Activated CD8-positive, alpha-beta memory T cell treated with anti-CD3 and anti-CD28 coated beads for 36 hours (primary cell): ENCODE measurements at regions not wholly inside any gene's neighbourhood (a gene's known extent, or its start where the extent isn't known, plus 50 kb on each side); places are given as distances from the start of the nearest gene placed in this dataset.

Experiments used
- CTCF ChIA-PET: fragments of 350-600 bp; sonication (Branson Sonifier 250); formaldehyde crosslinking; loops from one replicate; lab custom pipeline; 2021; ENCODE audit warnings: antibody characterized with exemption; lab: Charles Lee
- POLR2A ChIA-PET: fragments of 350-600 bp; sonication (Branson Sonifier 250); formaldehyde crosslinking; loops from one replicate; lab custom pipeline; 2021; ENCODE audit warnings: antibody characterized with exemption; lab: Charles Lee

DNA sequence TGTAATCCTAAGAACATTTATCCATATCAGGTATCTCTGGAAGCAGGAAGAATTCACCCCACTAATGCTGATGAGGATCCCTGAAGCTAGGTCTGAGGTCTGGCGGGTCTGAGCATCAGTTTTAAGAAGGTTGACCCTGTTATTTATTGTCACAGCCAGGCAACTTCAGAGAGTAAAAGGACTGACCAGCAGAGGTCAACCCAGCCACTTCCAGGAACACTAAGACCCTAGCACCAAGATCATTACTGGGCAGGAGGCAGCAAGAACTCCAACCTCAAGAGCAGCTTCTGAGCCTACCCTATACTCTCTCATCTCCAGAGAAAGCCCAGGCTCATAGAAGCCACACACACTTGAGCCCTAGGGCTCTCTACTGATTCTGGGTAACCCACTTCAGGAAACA, 901.4 kb downstream of the DCDC2C start:
- ChIA-PET CTCF (no interaction called here), POLR2A (no interaction called here)

DNA sequence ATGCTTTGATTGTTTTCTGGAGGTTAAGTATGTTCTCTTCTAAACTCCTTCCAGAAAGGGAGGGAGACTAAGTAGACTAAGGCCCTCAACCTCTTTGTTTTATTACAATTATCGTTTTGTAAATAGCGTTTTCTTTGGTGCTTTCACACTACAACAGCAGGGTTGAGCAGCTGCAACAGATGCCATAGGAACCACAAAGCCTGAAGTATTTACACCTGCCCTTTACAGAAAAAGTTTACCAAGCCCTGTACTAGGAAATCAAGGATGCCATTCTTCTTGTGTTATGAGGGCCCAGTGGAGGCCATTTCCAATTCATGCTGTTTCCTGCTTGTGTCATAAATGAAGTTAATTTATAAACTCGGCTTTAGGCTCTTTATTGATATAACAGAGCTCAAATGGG, 914.8 kb downstream of the DCDC2C start:
- ChIA-PET POLR2A (no interaction called here), CTCF (no interaction called here)

DNA sequence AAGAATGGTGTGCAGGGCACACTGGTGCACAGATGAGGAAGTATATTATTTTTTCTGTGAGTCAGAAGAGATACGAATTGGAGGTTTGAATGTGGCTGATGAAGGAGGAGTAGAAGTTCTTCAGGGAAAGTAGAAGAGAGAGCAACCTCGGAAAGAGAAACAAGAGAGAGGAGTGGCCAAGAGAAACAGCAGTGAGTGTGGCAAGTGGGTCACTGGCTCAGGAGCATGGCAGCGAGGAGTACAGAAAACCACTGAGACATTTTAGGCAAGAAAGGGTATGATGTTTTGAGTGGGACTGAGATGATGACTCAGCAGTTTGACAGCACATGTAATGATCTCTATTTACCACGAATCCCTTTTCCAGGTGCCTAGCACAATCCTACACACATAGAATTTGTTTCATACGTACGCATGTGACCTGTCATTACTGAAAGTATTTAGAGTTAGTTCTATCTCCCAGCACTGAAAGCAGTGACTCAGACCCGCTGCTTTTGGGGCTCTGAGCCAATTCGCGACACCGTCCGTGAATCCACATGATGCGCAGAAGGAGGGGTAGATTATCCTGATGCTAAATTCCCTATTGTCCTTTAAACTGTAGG, 915.4 kb downstream of the DCDC2C start:
- CTCF ChIA-PET = no interaction called here
- POLR2A ChIA-PET = no interaction called here

DNA sequence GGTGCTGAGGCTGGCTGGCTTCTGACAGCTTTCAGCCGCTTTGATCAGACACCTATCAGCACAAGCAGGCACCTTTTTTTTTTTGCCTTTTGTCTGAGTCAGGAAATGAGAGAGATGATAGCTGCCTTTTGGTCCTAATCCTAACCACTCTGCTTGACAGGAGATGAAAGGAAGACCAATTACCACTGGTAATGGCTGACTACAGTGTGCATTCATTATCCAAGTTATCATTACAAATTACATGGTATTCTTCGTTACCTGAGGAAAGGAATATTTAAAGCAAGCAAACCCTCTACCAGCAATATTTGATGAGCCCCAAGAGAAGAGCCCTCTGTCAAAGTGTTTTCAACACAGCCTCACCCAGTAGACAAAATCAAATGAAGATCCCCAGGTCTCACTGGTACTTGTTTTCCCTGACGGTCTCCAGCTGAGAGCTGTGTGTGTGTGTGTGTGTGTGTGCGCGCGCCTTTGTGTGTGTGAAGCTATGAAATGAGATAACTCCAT, 925.7 kb downstream of the DCDC2C start:
- ChIA-PET POLR2A (no interaction called here), CTCF (no interaction called here)

DNA sequence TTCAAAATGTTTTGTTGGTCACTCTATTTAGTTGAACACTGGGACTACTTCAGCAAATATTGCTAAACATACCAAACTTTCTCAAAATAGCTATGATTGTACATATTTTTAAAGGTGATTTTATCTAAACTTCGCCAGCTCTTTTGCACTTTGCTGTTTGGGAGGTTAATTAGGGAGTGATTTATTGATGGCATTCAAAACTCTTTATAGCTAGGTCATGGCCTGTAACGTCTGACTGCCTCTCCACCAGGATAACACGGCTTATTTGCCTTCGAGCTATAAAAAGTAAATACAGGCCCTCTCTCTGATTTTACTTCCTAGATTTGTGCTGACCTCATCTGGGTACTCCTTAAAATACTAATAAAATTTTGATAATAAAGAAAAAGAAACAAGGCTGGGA, 931.9 kb downstream of the DCDC2C start:
- ChIA-PET CTCF (no interaction called here), POLR2A (no interaction called here)

DNA sequence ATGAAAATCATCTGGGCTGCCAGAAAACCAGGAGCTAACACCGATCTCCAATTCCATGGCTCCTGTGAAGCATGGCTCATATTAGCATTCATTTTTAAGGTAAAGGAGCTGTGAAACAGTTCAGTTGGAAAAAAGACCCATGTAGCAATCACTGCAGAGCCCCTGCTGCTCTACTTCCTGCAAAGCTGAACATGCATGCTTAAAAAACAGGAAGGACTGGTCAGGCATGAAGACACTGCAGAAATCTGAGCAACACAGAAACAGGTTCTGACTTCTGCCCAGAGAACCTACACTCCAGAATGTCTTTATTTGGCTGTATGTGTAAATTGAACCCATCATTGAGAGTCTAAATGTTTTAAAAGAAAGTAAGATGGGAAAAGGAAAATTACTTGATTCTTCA, 950.6 kb downstream of the DCDC2C start:
- POLR2A ChIA-PET = no interaction called here

DNA sequence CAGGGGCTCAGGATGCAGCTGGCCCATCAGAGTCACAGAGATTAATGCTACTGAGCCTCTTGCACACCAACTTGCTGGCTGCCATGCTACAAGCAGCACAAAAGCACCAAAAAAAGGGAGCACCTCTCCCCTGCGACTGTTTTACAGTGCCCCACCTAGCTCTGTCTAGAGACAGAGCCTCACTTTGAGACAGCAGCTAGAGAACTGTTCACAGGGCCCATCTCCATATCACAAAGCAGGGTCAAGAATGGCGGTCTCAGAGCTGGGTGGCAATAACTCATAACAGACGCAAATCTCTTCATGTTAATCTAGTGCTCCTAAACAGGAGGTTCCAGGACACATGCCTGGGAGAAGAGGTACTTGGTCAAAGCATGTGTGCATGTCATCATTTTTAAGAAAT, 953.0 kb downstream of the DCDC2C start:
- CTCF ChIA-PET = no interaction called here
- POLR2A ChIA-PET = no interaction called here

More for the DNA sequence above, 950.6 kb downstream of the DCDC2C start:
- CTCF ChIA-PET = no interaction called here

DNA sequence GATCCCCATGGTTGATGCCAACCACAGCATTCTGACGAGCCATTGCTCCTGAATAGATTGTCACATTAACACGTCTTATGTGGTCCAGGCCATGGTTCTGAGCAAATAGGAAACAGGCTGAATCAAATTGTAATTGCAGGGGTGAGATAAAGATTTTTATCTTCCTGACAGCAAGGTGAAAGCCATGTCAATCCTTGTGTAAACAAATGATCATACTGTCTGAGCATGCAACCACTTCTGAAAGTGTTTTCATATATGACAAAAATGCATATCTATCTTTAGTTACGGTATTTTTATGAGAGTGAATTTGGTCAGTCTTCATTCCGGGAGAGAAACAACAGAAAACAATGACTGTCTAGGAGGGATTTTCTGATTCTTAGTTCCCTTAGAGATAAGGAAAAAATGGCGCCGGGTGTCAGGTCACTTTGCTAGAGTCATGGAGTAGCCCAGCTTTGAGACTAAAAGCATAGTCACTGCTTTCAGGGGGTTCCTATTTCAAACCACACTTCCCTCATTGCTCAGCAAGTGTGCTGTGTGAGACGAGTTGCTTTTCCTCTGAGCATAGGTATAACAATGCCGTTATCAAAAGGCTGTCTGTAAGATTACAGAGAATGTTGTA, 958.9 kb downstream of the DCDC2C start:
- ChIA-PET POLR2A (no interaction called here), CTCF (no interaction called here)

DNA sequence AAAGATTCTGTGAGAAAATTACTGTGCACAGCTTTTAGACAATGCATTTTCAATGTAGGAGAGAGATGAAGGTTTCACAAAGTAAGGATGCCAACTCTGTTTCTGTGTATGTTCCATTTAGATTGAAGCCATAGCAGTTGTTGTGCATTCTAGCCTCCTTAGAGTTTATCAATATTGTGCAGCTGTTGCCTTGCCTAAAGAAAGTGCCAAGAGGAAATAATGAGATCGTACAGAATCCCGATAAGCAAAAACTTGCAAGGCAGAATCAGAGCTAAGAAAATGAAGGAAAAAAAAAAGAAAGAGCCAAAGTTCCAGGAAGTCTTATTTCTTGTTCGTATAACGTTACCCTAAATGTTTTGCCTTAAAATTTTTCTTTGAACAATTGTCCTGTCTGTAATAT, 965.0 kb downstream of the DCDC2C start:
- CTCF ChIA-PET = no interaction called here
- POLR2A ChIA-PET = no interaction called here

DNA sequence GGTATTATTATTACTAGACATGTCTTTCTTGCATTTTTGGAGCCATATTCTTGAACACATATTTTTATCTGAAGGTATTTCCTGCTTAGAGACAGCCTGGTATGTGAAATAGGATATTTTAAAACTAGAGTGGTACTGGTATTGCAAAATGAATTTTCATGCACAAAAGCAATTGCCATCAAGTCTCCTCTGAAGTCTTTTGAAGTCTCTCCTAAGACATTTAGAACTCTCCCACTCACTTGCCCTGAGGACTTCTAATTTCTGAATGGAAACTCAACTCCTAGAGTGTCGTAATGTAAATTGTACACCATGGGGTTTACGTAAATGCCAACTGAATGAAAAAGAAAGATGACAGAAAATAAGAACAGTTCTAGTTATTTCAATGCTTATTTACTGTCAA, 967.0 kb downstream of the DCDC2C start:
- ChIA-PET CTCF (no interaction called here), POLR2A (no interaction called here)

DNA sequence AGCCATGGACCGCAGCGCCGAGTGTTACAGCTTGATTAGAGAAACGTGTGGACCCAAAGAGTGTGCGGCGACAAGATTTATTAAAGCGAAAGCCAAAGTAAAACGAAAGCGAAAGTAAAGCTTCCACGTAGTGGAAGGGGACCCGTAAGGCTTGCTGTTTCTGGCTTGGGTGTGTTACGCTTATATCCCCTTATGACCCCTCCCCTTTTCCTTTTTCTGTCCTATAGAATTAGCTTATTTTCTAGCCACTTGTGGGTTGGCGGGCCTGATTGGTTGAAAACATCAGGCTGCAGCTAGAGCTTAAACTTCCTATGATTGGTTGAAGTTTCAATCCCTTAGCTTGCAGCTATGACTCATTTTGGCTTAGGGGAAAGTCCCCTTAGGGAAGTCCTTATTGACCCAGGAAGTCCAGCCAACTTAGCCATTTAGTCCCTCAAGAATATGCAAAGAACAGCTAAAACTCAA, 969.7 kb downstream of the DCDC2C start:
- ChIA-PET POLR2A (no interaction called here), CTCF (no interaction called here)

DNA sequence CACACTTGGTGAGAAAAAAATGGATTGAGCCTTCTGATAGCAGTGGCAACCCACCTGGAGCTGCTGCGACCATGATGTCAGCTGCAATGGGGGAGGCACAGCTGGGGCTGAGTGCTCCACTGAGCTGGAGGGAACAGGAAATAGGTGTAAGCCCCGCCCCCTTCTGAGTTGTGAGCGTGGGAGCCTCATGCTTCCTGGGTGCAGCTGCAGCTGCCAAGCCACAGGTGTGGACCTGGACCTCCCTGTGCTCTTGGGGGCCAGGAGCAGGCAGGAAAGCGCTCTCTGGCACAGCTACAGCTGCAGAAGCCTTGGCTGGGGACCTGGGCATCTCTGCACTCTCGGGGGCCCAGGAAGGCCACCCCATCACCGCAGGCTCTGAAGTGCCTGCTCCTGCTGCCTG, 970.6 kb downstream of the DCDC2C start:
- CTCF ChIA-PET = no interaction called here
- POLR2A ChIA-PET = no interaction called here

DNA sequence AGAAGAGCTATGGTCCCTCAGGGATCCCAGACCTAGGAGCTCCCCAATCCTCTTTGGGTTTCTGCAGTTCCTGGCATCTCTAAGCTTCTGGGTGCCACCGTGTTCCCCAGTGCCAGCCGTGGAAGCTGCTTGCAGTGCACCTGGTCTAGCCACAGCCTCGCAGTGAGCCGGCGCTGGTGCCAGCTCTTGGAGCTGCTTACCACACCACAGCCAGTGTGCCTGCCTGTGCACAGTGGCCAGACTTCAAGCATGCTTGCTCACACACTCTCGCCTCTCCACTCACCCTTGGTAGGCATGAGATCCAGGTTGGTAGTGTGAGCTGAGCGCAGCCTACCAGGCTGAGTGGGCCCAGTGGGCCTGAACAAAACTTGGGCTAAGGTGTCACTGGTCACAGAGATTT, 971.9 kb downstream of the DCDC2C start:
- POLR2A ChIA-PET = no interaction called here
- CTCF ChIA-PET = no interaction called here

DNA sequence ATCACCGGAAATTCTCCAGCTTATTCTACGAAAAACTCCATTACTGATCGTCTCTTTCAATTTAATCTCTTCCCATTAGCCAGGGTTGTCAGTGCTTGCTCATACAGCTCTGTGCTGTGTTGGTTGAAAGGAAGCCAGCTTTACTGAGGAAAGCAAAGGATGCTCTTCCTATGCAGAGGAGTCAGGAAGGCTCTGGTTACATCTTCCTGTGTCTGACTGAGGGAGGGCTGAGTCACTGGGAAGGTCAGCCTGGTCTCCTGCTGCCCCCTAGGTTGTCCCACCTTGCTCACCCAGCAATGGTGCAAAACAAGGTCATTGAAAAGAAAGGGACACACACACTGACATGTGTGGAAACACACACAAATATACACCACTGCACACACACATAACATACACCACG, 975.6 kb downstream of the DCDC2C start:
- ChIA-PET CTCF (no interaction called here), POLR2A (no interaction called here)

DNA sequence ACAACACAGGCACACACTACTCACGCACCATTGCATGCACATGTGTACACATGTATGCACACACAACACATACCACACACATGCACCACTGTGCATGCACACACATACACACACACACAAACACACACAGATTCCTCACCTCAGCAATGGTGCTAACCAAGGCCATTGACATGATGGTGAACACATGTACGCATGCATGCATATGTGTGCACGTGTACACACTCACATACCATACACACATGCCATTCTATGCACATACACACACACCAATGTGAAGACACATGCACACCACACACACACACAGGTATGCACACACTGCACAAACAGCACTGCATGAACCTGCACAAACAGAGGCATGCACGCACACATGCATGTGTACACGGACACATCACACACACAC, 976.0 kb downstream of the DCDC2C start:
- CTCF ChIA-PET = no interaction called here
- POLR2A ChIA-PET = no interaction called here

DNA sequence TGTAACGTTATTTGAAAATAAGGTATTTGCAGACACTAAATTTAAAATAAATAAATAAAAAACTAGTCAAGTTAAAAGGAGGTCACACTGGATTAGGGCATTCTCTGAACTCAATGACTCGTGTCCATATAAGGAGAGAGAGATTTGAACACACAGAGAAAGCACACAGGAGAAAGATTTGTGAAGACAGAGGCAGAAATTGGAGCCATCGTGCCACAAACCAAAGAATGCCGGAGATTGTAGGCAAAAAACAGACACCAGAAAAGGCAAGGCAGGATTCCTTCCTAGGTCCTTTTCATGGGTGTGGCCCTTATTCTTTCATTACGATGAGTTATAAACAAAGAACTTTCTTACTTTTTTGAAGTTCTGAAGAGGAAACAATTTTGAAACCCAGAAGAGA, 981.5 kb downstream of the DCDC2C start:
- POLR2A ChIA-PET = no interaction called here
- CTCF ChIA-PET = no interaction called here

DNA sequence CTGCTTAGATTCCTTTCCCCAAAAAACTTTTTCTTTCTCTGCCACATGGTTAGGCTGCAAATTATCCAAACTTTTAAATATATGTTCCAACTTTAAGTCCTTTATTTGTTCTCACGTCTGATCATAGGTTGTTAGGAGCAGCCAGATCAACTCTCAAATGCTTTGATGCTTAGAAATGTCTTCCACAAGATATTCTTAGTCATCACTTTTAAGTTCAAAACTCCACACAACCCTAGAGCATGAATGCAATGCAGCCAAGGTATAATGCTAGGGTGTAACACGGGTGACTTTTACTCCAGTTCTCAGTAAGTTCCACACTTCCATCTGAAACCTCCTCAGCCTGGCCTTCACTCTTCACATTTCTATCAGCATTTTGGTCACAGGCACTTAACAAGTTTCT, 987.5 kb downstream of the DCDC2C start:
- ChIA-PET CTCF (no interaction called here), POLR2A (no interaction called here)

DNA sequence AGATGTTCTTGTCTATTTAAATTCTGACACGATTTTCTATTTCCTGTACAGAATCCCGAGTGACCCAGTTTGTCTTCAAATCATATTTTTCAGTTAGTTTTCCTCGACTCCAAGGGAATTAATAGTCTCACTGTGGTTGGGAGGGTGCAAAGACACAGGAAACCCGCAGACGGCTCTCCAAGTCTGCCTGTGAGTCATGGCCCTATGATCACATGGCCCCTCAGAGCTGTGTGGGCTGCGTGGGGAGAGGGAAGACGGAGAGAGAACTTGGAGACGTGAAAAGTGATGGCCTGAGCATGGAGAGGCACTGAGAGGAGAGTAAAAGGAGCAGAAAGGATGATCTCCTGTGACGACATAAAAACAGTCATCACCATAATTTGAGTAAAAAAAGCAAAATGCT, 989.9 kb downstream of the DCDC2C start:
- CTCF ChIA-PET = no interaction called here
- POLR2A ChIA-PET = no interaction called here

DNA sequence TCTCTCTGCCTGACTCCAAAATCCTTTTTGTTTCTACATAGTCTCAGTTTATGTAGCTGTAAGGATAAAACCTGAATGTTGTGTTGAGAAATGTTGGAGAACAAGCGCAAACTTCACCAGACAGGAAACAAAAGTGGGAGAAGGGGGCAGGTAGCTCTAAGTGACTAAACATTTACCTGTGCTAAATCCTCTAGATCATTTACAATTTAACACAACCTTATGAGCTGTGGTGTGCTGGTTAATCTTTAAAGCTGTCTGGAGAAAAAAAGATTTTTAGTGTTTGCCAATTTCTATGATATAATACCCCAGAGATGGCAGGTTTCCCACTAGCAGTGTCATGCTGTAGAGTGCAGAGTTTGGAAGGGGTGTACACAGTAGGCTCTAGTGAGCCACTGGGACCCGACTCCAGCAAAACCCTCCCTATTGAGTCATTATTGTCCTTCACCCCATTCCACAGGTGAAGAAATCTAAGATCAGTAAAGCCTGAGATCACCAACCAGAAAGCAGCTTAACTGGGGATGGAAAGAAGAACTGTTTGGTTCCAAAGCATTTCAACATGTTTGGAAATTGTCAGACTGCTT, 992.0 kb downstream of the DCDC2C start:
- ChIA-PET POLR2A (no interaction called here), CTCF (no interaction called here)

DNA sequence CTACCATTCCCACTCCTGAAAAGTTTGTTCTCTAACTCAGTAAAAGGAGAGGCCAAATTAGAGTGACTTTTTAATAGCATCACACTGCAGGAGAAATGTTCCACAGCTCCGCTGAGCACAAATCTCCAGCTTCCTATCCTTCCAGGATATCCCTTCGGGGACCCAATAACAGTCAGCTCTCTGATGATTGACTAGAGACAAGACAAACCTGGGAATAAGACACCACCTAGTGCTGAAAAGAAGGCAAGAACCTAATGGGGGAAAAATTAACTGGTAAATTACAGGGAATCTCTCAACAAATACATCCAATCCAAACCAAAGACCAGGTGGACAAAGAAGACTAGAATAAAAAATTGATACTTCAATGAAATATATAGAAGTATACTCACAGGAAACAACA, 977.1 kb upstream of the SOX11 start:
- ChIA-PET CTCF (no interaction called here), POLR2A (no interaction called here)

DNA sequence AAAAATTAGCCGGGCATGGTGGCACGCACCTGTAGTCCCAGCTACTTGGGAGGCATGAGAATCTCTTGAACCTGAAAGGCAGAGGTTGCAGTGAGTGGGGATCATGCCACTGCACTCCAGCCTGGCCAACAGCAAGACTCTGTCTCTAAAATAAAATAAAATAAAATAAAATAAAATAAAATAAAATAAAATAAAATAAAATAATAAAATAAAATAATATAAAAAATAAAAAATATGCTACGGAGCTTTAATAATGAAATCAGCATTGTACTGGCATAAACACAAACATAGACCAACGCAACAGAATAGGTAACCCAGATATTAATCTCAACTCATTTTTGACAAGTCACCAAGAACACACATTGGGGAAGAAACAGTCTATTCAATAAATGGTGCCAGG, 973.4 kb upstream of the SOX11 start:
- ChIA-PET POLR2A (no interaction called here), CTCF (no interaction called here)
